ENCODE measurements at regions not wholly inside any gene's neighbourhood (a gene's known extent, or its start where the extent isn't known, plus 50 kb on each side); places are given as distances from the start of the nearest gene placed in this dataset.

GRCh38 chr7:89775459-89775858 lies 378.8 kb upstream of the STEAP1 start:
- TF ChIP-seq CTCF (IDR thresholded peaks at IDR 0.05) = no peak

GRCh38 chr7:89776980-89777379 lies 377.3 kb upstream of the STEAP1 start:
- no peak for TF ChIP-seq CTCF (IDR thresholded peaks at IDR 0.05)

GRCh38 chr7:89777499-89777898 lies 376.8 kb upstream of the STEAP1 start:
- no peak for TF ChIP-seq CTCF (IDR thresholded peaks at IDR 0.05)

GRCh38 chr7:89780291-89780690 lies 374.0 kb upstream of the STEAP1 start:
- TF ChIP-seq CTCF (IDR thresholded peaks at IDR 0.05) = no peak

- TF ChIP-seq CTCF (IDR thresholded peaks at IDR 0.05) = no peak
Observed at GRCh38 chr7:89796481-89796880, 357.8 kb upstream of the STEAP1 start.

- TF ChIP-seq CTCF (IDR thresholded peaks at IDR 0.05) = no peak
Observed at GRCh38 chr7:89797965-89798598, 356.2 kb upstream of the STEAP1 start.

GRCh38 chr7:89798599-89798996 lies 355.7 kb upstream of the STEAP1 start:
- no peak for TF ChIP-seq CTCF (IDR thresholded peaks at IDR 0.05)

GRCh38 chr7:89800761-89801160 lies 353.5 kb upstream of the STEAP1 start:
- no peak for TF ChIP-seq CTCF (IDR thresholded peaks at IDR 0.05)

Measured in LNCAP (cell line).